IMR-90 (cell line): ENCODE measurements at regions not wholly inside any gene's neighbourhood (a gene's known extent, or its start where the extent isn't known, plus 50 kb on each side); places are given as distances from the start of the nearest gene placed in this dataset.

ENCODE experiments used
- ATAC-seq: fragments of 200-7000 bp; cut with Tn5 transposase; 2 replicates; pipeline ENCODE4 v1.9.1; 2020; ENCODE audit warnings: low read depth, mild to moderate bottlenecking, moderate library complexity
- BruUV-seq: library from RNA; stranded (reverse); fragments of 400-500 nt; replicated peaks from 2 replicates; lab custom pipeline; 2021; lab: Mats Ljungman, UMichigan
- CTCF ChIA-PET: fragments of 300-600 bp; formaldehyde crosslinking; extraction: SDS; loops from one replicate; lab custom pipeline; 2021; ENCODE audit warnings: antibody characterized with exemption; lab: Yijun Ruan, JAX
- POLR2A ChIA-PET: fragments of 300-600 bp; sonication (Branson Sonifier 250); formaldehyde crosslinking; loops from one replicate; lab custom pipeline; 2022; ENCODE audit warnings: antibody characterized with exemption; ENCODE audit not compliant: unreplicated experiment; lab: Charles Lee
- DNase-seq: peaks from one replicate; pipeline ENCODE4 v3.0.0; 2013
- H2AFZ ChIP-seq: replicated peaks from 2 replicates; pipeline ENCODE3; 2013; ENCODE audit warnings: low read length, mild to moderate bottlenecking; ENCODE audit not compliant: poor library complexity
- H2AK5ac ChIP-seq: 2 replicates; pipeline ENCODE4 v1.6.1; 2013; ENCODE audit warnings: low read depth, low read length, inconsistent platforms
- H2AK9ac ChIP-seq: replicated peaks from 2 replicates; pipeline ENCODE3; 2013; ENCODE audit warnings: mild to moderate bottlenecking, low read depth, low read length, moderate library complexity; ENCODE audit not compliant: poor library complexity
- H2BK120ac ChIP-seq: 2 replicates; pipeline ENCODE4 v1.6.1; 2013; ENCODE audit warnings: low read depth, low read length, inconsistent platforms
- H2BK15ac ChIP-seq: 3 replicates; pipeline ENCODE4 v1.6.1; 2013; ENCODE audit warnings: low read depth, low read length, inconsistent platforms
- H2BK20ac ChIP-seq: 2 replicates; pipeline ENCODE4 v1.6.1; 2013; ENCODE audit warnings: low read depth, mild to moderate bottlenecking, inconsistent platforms, low read length, moderate library complexity
- H2BK5ac ChIP-seq: 2 replicates; pipeline ENCODE4 v1.6.1; 2013; ENCODE audit warnings: mild to moderate bottlenecking, low read depth, low read length, inconsistent platforms; ENCODE audit not compliant: poor library complexity, severe bottlenecking
- H3K14ac ChIP-seq: replicated peaks from 2 replicates; pipeline ENCODE4 v1.6.1; 2013; ENCODE audit warnings: low read depth, low read length, inconsistent platforms
- H3K18ac ChIP-seq: 2 replicates; pipeline ENCODE4 v1.6.1; 2013; ENCODE audit warnings: low read depth, low read length, control low read depth
- H3K23ac ChIP-seq: 2 replicates; pipeline ENCODE4 v1.6.1; 2013; ENCODE audit warnings: low read depth, low read length, inconsistent platforms
- H3K27ac ChIP-seq: 2 replicates; pipeline ENCODE4 v1.5.1; 2013; ENCODE audit warnings: mild to moderate bottlenecking, control low read depth, low read length; ENCODE audit not compliant: insufficient read depth
- H3K27me3 ChIP-seq: 2 replicates; pipeline ENCODE4 v1.6.1; 2013; ENCODE audit warnings: low read length; ENCODE audit not compliant: control insufficient read depth, insufficient read depth
- H3K36me3 ChIP-seq: 2 replicates; pipeline ENCODE4 v1.6.1; 2013; ENCODE audit warnings: low read length, mixed read lengths; ENCODE audit not compliant: control insufficient read depth, insufficient read depth
- H3K4ac ChIP-seq: 2 replicates; pipeline ENCODE4 v1.6.1; 2013; ENCODE audit warnings: low read depth, low read length, inconsistent platforms
- H3K4me1 ChIP-seq: 2 replicates; pipeline ENCODE4 v1.6.1; 2013; ENCODE audit warnings: low read length, mixed read lengths; ENCODE audit not compliant: control insufficient read depth, insufficient read depth
- H3K4me2 ChIP-seq: 2 replicates; pipeline ENCODE4 v1.6.1; 2013; ENCODE audit warnings: low read depth, mild to moderate bottlenecking, control low read depth, low read length, moderate library complexity
- H3K4me3 ChIP-seq: 2 replicates; pipeline ENCODE4 v1.5.1; 2013; ENCODE audit warnings: low read depth, mild to moderate bottlenecking, control low read depth, low read length, moderate library complexity; ENCODE audit not compliant: insufficient read depth
- H3K56ac ChIP-seq: 2 replicates; pipeline ENCODE4 v1.6.1; 2013; ENCODE audit warnings: low read length, inconsistent platforms; ENCODE audit not compliant: insufficient read depth; ENCODE audit errors: extremely low read depth
- H3K79me1 ChIP-seq, 2 experiments: 2 replicates each; pipeline ENCODE4 v1.6.1; 2013; ENCODE audit warnings: low read length in 2 of 2, inconsistent platforms in 1 of 2, low read depth in 1 of 2
- H3K9ac ChIP-seq: 2 replicates; pipeline ENCODE4 v1.6.1; 2013; ENCODE audit warnings: low read depth, low read length, control low read depth
- H3K9me1 ChIP-seq: 2 replicates; pipeline ENCODE4 v1.6.1; 2013; ENCODE audit warnings: low read length, inconsistent platforms; ENCODE audit not compliant: insufficient read depth
- H3K9me3 ChIP-seq: 2 replicates; pipeline ENCODE4 v1.6.1; 2013; ENCODE audit warnings: low read length; ENCODE audit not compliant: control insufficient read depth, insufficient read depth
- H4K20me1 ChIP-seq: 2 replicates; pipeline ENCODE4 v1.6.1; 2013; ENCODE audit warnings: low read length, inconsistent platforms; ENCODE audit not compliant: insufficient read depth
- H4K5ac ChIP-seq: 2 replicates; pipeline ENCODE4 v1.6.1; 2013; ENCODE audit warnings: mild to moderate bottlenecking, low read depth, low read length, control low read depth
- H4K8ac ChIP-seq, 2 experiments: 2 replicates each; pipeline ENCODE4 v1.6.1; 2013; ENCODE audit warnings: low read depth in 2 of 2, low read length in 2 of 2, control low read depth in 1 of 2, inconsistent platforms in 1 of 2
- H4K91ac ChIP-seq: 2 replicates; pipeline ENCODE4 v1.6.1; 2013; ENCODE audit warnings: low read depth, low read length, inconsistent platforms; ENCODE audit not compliant: insufficient read depth
- BHLHE40 ChIP-seq: fragments of 150-350 bp; IDR thresholded peaks from 2 replicates; pipeline ENCODE4 v1.6.1; 2016; ENCODE audit warnings: mild to moderate bottlenecking, low read depth, low read length
- CEBPB ChIP-seq: IDR thresholded peaks from 2 replicates; pipeline ENCODE4 v1.6.1; 2012; ENCODE audit warnings: low read depth, low read length, improper control_type of control experiment
- CHD1 ChIP-seq: IDR thresholded peaks from 2 replicates; pipeline ENCODE4 v1.6.1; 2012; ENCODE audit warnings: low read depth, low read length, improper control_type of control experiment
- FOS ChIP-seq: fragments of 150-350 bp; IDR thresholded peaks from 2 replicates; pipeline ENCODE4 v1.6.1; 2016; ENCODE audit warnings: low read depth, low read length
- MAFK ChIP-seq: IDR thresholded peaks from 2 replicates; pipeline ENCODE4 v1.6.1; 2012; ENCODE audit warnings: low read depth, low read length, improper control_type of control experiment
- MAZ ChIP-seq: IDR thresholded peaks from 2 replicates; pipeline ENCODE4 v1.6.1; 2012; ENCODE audit warnings: low read depth, mild to moderate bottlenecking, low read length, improper control_type of control experiment, moderate library complexity, borderline replicate concordance
- MXI1 ChIP-seq: IDR thresholded peaks from 2 replicates; pipeline ENCODE4 v1.6.1; 2012; ENCODE audit warnings: low read depth, mild to moderate bottlenecking, low read length, moderate library complexity, borderline replicate concordance
- NFE2L2 ChIP-seq: fragments of 150-350 bp; IDR thresholded peaks from 2 replicates; pipeline ENCODE4 v1.6.1; 2016; ENCODE audit warnings: low read depth, mild to moderate bottlenecking, low read length
- POLR2A ChIP-seq: IDR thresholded peaks from 2 replicates; pipeline ENCODE4 v1.6.1; 2012; ENCODE audit warnings: mild to moderate bottlenecking, low read depth, low read length
- RAD21 ChIP-seq: IDR thresholded peaks from 2 replicates; pipeline ENCODE4 v1.6.1; 2012; ENCODE audit warnings: low read length, improper control_type of control experiment
- RCOR1 ChIP-seq: IDR thresholded peaks from 2 replicates; pipeline ENCODE4 v1.6.1; 2012; ENCODE audit warnings: mild to moderate bottlenecking, low read length, improper control_type of control experiment; ENCODE audit not compliant: insufficient replicate concordance
- RFX5 ChIP-seq: IDR thresholded peaks from 2 replicates; pipeline ENCODE4 v1.8.0; 2012; ENCODE audit warnings: low read depth, mild to moderate bottlenecking, low read length, moderate library complexity
- SMC3 ChIP-seq: fragments of 150-350 bp; IDR thresholded peaks from 2 replicates; pipeline ENCODE4 v1.6.1; 2016; ENCODE audit warnings: low read depth, mild to moderate bottlenecking, antibody characterized with exemption, low read length, moderate library complexity
- WGBS, 2 experiments: methylation state at CpG; one replicate each; pipeline versions ENCODE4 v1.1.5 to v1.1.7; 2013; ENCODE audit warnings: missing lambda C conversion rate in 2 of 2; ENCODE audit not compliant: insufficient read length in 1 of 2; ENCODE audit errors: extremely low coverage in 2 of 2; 5-methylcytosine and 5-hydroxymethylcytosine counted together
- dilution Hi-C: fragments of 300-500 bp; cut with HindIII; formaldehyde crosslinking; loops from one replicate; pipeline ENCODE4 v1.14.3; 2018; ENCODE audit warnings: low sequenced_read_pairs; ENCODE audit not compliant: unreplicated experiment
- in situ Hi-C: fragments of 300-500 bp; cut with MboI; formaldehyde crosslinking; loops from 3 replicates; pipeline ENCODE4 v1.14.3; 2019; ENCODE audit warnings: low sequenced_read_pairs, inconsistent platforms, mixed read lengths
- intact Hi-C: fragments of 100-400 bp; cut with micrococcal nuclease; formaldehyde crosslinking; loops from 2 replicates; pipeline ENCODE4 v1.10.0; 2022
- TF ChIP-seq, protein P1 (sequence below): conservative IDR thresholded peaks from 2 replicates; pipeline ENCODE4 v1.5.1; 2012; ENCODE audit warnings: mild to moderate bottlenecking, low read depth, low read length, improper control_type of control experiment
- TF ChIP-seq, protein P2 (sequence below): fragments of 150-350 bp; IDR thresholded peaks from 2 replicates; pipeline ENCODE4 v1.6.1; 2016; ENCODE audit warnings: low read depth, mild to moderate bottlenecking, low read length, moderate library complexity, borderline replicate concordance
- TF ChIP-seq, protein P3 (sequence below): fragments of 150-350 bp; IDR thresholded peaks from 2 replicates; pipeline ENCODE4 v1.6.1; 2017; ENCODE audit warnings: mild to moderate bottlenecking, antibody characterized with exemption, low read length, low read depth

DNA sequence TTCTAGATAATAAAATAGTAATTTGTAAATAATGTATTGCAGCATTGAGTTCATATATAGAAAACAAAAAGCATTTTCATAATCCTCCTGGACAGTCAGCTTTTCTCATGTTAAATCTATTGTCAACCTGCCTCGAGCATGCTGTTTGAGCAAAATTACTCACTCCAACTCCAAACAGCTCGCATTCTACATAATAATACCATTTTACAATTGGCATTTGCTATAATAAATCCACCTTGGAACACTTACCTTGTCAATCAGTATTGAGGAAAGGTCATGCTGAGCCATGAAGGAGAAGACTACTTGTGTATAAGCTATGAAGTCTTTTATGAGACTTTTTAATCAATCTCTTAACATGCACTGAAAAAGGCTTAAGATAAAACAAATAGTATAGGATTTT is 682.6 kb downstream of the CBLN4 start:
- no peak overlapping the region for H3K9ac ChIP-seq
- DNase-seq = no peak
- no peak overlapping the region for H3K23ac ChIP-seq
- in situ Hi-C loops (no loop called here), intact Hi-C loops (no loop called here), dilution Hi-C loops (no loop called here)
- H2AK5ac ChIP-seq = no peak overlapping the region
- H3K79me1 ChIP-seq = no peaks in the 10 kb centered on the region
- CTCF ChIA-PET = interaction anchor here (0.6 kb wide), 1 partner anchor 299 kb away, joined by 3 read pairs; no protein-coding TSS in a partner anchor
- no peak for TF ChIP-seq RAD21
- TF ChIP-seq, protein P1, sequence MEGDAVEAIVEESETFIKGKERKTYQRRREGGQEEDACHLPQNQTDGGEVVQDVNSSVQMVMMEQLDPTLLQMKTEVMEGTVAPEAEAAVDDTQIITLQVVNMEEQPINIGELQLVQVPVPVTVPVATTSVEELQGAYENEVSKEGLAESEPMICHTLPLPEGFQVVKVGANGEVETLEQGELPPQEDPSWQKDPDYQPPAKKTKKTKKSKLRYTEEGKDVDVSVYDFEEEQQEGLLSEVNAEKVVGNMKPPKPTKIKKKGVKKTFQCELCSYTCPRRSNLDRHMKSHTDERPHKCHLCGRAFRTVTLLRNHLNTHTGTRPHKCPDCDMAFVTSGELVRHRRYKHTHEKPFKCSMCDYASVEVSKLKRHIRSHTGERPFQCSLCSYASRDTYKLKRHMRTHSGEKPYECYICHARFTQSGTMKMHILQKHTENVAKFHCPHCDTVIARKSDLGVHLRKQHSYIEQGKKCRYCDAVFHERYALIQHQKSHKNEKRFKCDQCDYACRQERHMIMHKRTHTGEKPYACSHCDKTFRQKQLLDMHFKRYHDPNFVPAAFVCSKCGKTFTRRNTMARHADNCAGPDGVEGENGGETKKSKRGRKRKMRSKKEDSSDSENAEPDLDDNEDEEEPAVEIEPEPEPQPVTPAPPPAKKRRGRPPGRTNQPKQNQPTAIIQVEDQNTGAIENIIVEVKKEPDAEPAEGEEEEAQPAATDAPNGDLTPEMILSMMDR = no peak
- no peak for TF ChIP-seq RFX5
- no peak for TF ChIP-seq MAFK
- TF ChIP-seq SMC3 = no peak
- no peak for TF ChIP-seq CEBPB
- no peak for TF ChIP-seq POLR2A
- no peak for TF ChIP-seq FOS
- TF ChIP-seq MXI1 = no peak
- TF ChIP-seq NFE2L2 = no peak
- no peak for TF ChIP-seq BHLHE40
- TF ChIP-seq RCOR1 = no peak
- TF ChIP-seq, protein P2, sequence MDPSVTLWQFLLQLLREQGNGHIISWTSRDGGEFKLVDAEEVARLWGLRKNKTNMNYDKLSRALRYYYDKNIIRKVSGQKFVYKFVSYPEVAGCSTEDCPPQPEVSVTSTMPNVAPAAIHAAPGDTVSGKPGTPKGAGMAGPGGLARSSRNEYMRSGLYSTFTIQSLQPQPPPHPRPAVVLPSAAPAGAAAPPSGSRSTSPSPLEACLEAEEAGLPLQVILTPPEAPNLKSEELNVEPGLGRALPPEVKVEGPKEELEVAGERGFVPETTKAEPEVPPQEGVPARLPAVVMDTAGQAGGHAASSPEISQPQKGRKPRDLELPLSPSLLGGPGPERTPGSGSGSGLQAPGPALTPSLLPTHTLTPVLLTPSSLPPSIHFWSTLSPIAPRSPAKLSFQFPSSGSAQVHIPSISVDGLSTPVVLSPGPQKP = no peak
- TF ChIP-seq, protein P3, sequence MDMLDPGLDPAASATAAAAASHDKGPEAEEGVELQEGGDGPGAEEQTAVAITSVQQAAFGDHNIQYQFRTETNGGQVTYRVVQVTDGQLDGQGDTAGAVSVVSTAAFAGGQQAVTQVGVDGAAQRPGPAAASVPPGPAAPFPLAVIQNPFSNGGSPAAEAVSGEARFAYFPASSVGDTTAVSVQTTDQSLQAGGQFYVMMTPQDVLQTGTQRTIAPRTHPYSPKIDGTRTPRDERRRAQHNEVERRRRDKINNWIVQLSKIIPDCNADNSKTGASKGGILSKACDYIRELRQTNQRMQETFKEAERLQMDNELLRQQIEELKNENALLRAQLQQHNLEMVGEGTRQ = no peak
- TF ChIP-seq CHD1 = no peak
- no peak for TF ChIP-seq MAZ
- H2BK5ac ChIP-seq = no peak overlapping the region
- H3K56ac ChIP-seq = no peak overlapping the region
- no peak overlapping the region for H4K91ac ChIP-seq
- H3K4ac ChIP-seq = no peak overlapping the region
- H2BK20ac ChIP-seq = no peak overlapping the region
- no peak overlapping the region for H4K5ac ChIP-seq
- H2BK15ac ChIP-seq = no peak overlapping the region
- H3K4me2 ChIP-seq = no peak overlapping the region
- H2AFZ ChIP-seq = no peak overlapping the region
- H3K14ac ChIP-seq = no peak overlapping the region
- no peaks in the 10 kb centered on the region for H3K27me3 ChIP-seq
- POLR2A ChIA-PET = no interaction called here
- no peak overlapping the region for H3K27ac ChIP-seq
- H3K9me1 ChIP-seq = no peaks in the 10 kb centered on the region
- H3K4me3 ChIP-seq = no peak overlapping the region
- no TSS peak for BruUV-seq
- WGBS, 2 experiments = no CpG with 5 or more reads among the region's 2 CpGs
- no peaks in the 10 kb centered on the region for H3K36me3 ChIP-seq
- H3K9me3 ChIP-seq = peaks cover 8% of the 10 kb centered on the region; the same call in 1 of the 2 replicates
- no peak overlapping the region for H4K8ac ChIP-seq
- H2BK120ac ChIP-seq = no peak overlapping the region
- H3K4me1 ChIP-seq = no peaks in the 10 kb centered on the region
- no peaks in the 10 kb centered on the region for H4K20me1 ChIP-seq
- H3K18ac ChIP-seq = no peak overlapping the region
- no peak for ATAC-seq
- no peak overlapping the region for H2AK9ac ChIP-seq
